ENCODE measurements at regions not wholly inside any gene's neighbourhood (a gene's known extent, or its start where the extent isn't known, plus 50 kb on each side); places are given as distances from the start of the nearest gene placed in this dataset.

DNA sequence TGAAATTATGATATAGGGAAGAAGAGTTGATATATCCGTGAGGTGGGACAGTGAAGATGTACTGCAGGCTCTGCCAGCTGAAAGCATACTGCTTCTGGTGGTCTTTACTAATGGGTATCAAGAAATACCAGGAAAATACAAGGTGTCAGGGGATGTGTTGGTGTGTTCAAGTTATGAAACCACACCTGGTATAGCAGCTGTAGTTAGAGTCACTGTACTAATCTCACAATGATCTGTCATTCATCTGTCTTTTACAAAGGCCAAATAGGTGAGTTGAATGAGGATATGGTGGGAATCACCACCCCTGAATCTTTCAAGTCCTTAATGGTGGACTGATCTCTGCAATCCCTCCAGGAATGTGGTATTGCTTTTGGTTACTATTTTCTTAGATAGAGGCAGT lies 152.7 kb downstream of the NFKBIZ start:
- Histone ChIP-seq H3K9me3 (ENCODE audit: control insufficient read depth, insufficient read depth, low read depth, low read length) (no peaks in the 10 kb centered on the region), H3K4me3 (ENCODE audit: low read depth, low read length) (no peak overlapping the region), H3K36me3 (ENCODE audit: control insufficient read depth in 2 of 2, insufficient read depth in 1 of 2, low read length in 2 of 2) (no peaks in the 10 kb centered on the region), H3K4me1 (ENCODE audit: control insufficient read depth, insufficient read depth, low read length) (no peaks in the 10 kb centered on the region), H3K27ac (ENCODE audit: extremely low read depth, low read depth, low read length) (no peak overlapping the region)
- TF ChIP-seq ZIC2 (tag by site-specific recombination; IDR thresholded peaks at IDR 0.05) (no peak), ZNF211 (tag by site-specific recombination; IDR thresholded peaks at IDR 0.05; ENCODE audit: low read depth) (no peak), ZNF140 (tag by site-specific recombination; IDR thresholded peaks at IDR 0.05) (no peak), ZNF138 (tag by site-specific recombination; IDR thresholded peaks at IDR 0.05; ENCODE audit: borderline replicate concordance) (no peak), ZNF600 (tag by site-specific recombination; IDR thresholded peaks at IDR 0.05) (no peak), WT1 (tag by site-specific recombination; IDR thresholded peaks at IDR 0.05) (no peak), KLF16 (tag by site-specific recombination; IDR thresholded peaks at IDR 0.05) (no peak), YY1 (tag by site-specific recombination; IDR thresholded peaks at IDR 0.05) (no peak), SCRT2 (tag by site-specific recombination; IDR thresholded peaks at IDR 0.05) (no peak), ZNF248 (tag by site-specific recombination; IDR thresholded peaks at IDR 0.05) (no peak)
- TF ChIP-seq, protein P1, sequence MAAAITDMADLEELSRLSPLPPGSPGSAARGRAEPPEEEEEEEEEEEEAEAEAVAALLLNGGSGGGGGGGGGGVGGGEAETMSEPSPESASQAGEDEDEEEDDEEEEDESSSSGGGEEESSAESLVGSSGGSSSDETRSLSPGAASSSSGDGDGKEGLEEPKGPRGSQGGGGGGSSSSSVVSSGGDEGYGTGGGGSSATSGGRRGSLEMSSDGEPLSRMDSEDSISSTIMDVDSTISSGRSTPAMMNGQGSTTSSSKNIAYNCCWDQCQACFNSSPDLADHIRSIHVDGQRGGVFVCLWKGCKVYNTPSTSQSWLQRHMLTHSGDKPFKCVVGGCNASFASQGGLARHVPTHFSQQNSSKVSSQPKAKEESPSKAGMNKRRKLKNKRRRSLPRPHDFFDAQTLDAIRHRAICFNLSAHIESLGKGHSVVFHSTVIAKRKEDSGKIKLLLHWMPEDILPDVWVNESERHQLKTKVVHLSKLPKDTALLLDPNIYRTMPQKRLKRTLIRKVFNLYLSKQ (tag by site-specific recombination; IDR thresholded peaks at IDR 0.05; ENCODE audit: borderline replicate concordance): no peak
- TF ChIP-seq, protein P2, sequence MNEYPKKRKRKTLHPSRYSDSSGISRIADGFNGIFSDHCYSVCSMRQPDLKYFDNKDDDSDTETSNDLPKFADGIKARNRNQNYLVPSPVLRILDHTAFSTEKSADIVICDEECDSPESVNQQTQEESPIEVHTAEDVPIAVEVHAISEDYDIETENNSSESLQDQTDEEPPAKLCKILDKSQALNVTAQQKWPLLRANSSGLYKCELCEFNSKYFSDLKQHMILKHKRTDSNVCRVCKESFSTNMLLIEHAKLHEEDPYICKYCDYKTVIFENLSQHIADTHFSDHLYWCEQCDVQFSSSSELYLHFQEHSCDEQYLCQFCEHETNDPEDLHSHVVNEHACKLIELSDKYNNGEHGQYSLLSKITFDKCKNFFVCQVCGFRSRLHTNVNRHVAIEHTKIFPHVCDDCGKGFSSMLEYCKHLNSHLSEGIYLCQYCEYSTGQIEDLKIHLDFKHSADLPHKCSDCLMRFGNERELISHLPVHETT (tag by site-specific recombination; IDR thresholded peaks at IDR 0.05): no peak
- CTCF ChIA-PET: no interaction called here
- POLR2A ChIA-PET: no interaction called here

DNA sequence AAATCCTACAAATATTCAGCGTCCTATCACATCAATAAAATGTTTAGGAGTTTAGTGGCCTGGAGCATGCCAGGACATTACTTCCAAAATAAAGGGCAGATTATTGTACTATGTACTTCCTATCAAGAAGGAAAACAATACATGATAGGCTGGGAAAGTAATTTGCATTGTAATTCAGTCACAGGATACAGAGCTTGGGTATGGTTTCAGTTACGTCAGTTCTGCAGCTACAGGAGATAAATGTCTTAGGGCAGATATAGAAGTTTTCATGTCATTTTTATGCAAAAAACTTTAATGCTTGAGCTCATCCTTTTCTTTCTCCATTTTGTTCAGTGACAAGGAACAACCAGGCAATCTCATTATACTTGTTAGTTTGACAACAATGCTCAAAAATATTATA lies 155.2 kb downstream of the NFKBIZ start:
- ChIA-PET POLR2A (interaction anchor here (0.7 kb wide), 1 partner anchor 69 kb away, joined by 3 read pairs; no protein-coding TSS in a partner anchor), CTCF (no interaction called here)

More for the DNA sequence above, 155.2 kb downstream of the NFKBIZ start:
- H3K9me3 ChIP-seq (ENCODE audit: control insufficient read depth, insufficient read depth, low read depth, low read length): no peaks in the 10 kb centered on the region
- no peak overlapping the region for H3K27ac ChIP-seq (ENCODE audit: extremely low read depth, low read depth, low read length)
- H3K4me1 ChIP-seq (ENCODE audit: control insufficient read depth, insufficient read depth, low read length): no peaks in the 10 kb centered on the region
- TF ChIP-seq KLF10 (tag by site-specific recombination; IDR thresholded peaks at IDR 0.05): no peak
- no peak for TF ChIP-seq ZNF558 (tag by site-specific recombination; IDR thresholded peaks at IDR 0.05)
- no peak for TF ChIP-seq KLF1 (tag by site-specific recombination; IDR thresholded peaks at IDR 0.05)
- no peak for TF ChIP-seq TCF7L2 (IDR thresholded peaks at IDR 0.05; ENCODE audit: borderline replicate concordance, low read depth, low read length)
- TF ChIP-seq ZNF585B (tag by site-specific recombination; IDR thresholded peaks at IDR 0.05): no peak
- TF ChIP-seq HOXD13 (CRISPR knock-in tag; IDR thresholded peaks at IDR 0.05; ENCODE audit: borderline replicate concordance): no peak
- TF ChIP-seq, protein P3, sequence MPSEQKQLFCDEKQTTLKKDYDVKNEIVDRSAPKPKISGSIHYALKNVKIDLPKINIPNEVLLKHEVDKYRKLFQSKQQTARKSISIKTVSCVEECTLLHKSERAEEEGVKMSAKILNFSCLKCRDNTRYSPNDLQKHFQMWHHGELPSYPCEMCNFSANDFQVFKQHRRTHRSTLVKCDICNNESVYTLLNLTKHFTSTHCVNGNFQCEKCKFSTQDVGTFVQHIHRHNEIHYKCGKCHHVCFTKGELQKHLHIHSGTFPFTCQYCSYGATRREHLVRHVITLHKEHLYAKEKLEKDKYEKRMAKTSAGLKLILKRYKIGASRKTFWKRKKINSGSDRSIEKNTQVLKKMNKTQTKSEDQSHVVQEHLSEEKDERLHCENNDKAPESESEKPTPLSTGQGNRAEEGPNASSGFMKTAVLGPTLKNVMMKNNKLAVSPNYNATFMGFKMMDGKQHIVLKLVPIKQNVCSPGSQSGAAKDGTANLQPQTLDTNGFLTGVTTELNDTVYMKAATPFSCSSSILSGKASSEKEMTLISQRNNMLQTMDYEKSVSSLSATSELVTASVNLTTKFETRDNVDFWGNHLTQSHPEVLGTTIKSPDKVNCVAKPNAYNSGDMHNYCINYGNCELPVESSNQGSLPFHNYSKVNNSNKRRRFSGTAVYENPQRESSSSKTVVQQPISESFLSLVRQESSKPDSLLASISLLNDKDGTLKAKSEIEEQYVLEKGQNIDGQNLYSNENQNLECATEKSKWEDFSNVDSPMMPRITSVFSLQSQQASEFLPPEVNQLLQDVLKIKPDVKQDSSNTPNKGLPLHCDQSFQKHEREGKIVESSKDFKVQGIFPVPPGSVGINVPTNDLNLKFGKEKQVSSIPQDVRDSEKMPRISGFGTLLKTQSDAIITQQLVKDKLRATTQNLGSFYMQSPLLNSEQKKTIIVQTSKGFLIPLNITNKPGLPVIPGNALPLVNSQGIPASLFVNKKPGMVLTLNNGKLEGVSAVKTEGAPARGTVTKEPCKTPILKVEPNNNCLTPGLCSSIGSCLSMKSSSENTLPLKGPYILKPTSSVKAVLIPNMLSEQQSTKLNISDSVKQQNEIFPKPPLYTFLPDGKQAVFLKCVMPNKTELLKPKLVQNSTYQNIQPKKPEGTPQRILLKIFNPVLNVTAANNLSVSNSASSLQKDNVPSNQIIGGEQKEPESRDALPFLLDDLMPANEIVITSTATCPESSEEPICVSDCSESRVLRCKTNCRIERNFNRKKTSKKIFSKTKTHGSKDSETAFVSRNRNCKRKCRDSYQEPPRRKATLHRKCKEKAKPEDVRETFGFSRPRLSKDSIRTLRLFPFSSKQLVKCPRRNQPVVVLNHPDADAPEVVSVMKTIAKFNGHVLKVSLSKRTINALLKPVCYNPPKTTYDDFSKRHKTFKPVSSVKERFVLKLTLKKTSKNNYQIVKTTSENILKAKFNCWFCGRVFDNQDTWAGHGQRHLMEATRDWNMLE (tag by site-specific recombination; conservative IDR thresholded peaks at IDR 0.05; ENCODE audit: low read depth): no peak
- TF ChIP-seq ZNF660 (tag by site-specific recombination; IDR thresholded peaks at IDR 0.05): no peak
- no peak for TF ChIP-seq HOXA7 (CRISPR knock-in tag; IDR thresholded peaks at IDR 0.05; ENCODE audit: borderline replicate concordance)
- no peak for TF ChIP-seq GFI1B (tag by site-specific recombination; IDR thresholded peaks at IDR 0.05)
- no peak for TF ChIP-seq ZNF658 (tag by site-specific recombination; IDR thresholded peaks at IDR 0.05)
- no peak overlapping the region for H3K4me3 ChIP-seq (ENCODE audit: low read depth, low read length)
- no peaks in the 10 kb centered on the region for H3K36me3 ChIP-seq (ENCODE audit: control insufficient read depth in 2 of 2, insufficient read depth in 1 of 2, low read length in 2 of 2)

Data from HEK293 (cell line).